ENCODE measurements at regions not wholly inside any gene's neighbourhood (a gene's known extent, or its start where the extent isn't known, plus 50 kb on each side); places are given as distances from the start of the nearest gene placed in this dataset.
A peak's percentile ranks its signal among the peaks of the same experiment; 100 is the strongest.

GRCh38 chr1:34408011-34408410 lies 231.3 kb downstream of the C1orf94 start:
- no peak for DNase-seq (ENCODE audit: low read depth, low spot score)

- DNase-seq (ENCODE audit: low read depth, low spot score): no peak
These were observed 233.1 kb downstream of the C1orf94 start for GRCh38 chr1:34409689-34410229.

GRCh38 chr1:34412598-34413370 lies 236.1 kb downstream of the C1orf94 start:
- DNase-seq (ENCODE audit: low read depth, low spot score): no peak

- no peak for DNase-seq (ENCODE audit: low read depth, low spot score)
These were observed 238.4 kb downstream of the C1orf94 start for GRCh38 chr1:34415140-34415539.

GRCh38 chr1:34418166-34418565 lies 241.5 kb downstream of the C1orf94 start:
- no peak for DNase-seq (ENCODE audit: low read depth, low spot score)

- DNase-seq (ENCODE audit: low read depth, low spot score): no peak
These were observed 243.0 kb downstream of the C1orf94 start for GRCh38 chr1:34419663-34420136.

- no peak for DNase-seq (ENCODE audit: low read depth, low spot score)
These were observed 248.3 kb downstream of the C1orf94 start for GRCh38 chr1:34425046-34425445.

GRCh38 chr1:34425785-34426184 lies 249.1 kb downstream of the C1orf94 start:
- no peak for DNase-seq (ENCODE audit: low read depth, low spot score)

- no peak for DNase-seq (ENCODE audit: low read depth, low spot score)
These were observed 249.7 kb downstream of the C1orf94 start for GRCh38 chr1:34426325-34426896.

- DNase-seq (ENCODE audit: low read depth, low spot score): no peak
These were observed 250.5 kb downstream of the C1orf94 start for GRCh38 chr1:34427170-34427569.

- DNase-seq (ENCODE audit: low read depth, low spot score): no peak
These were observed 256.4 kb downstream of the C1orf94 start for GRCh38 chr1:34433099-34433498.

GRCh38 chr1:34436836-34437235 lies 260.1 kb downstream of the C1orf94 start:
- no peak for DNase-seq (ENCODE audit: low read depth, low spot score)

GRCh38 chr1:34441259-34442069 lies 264.8 kb downstream of the C1orf94 start:
- no peak for DNase-seq (ENCODE audit: low read depth, low spot score)

- DNase-seq (ENCODE audit: low read depth, low spot score): no peak
These were observed 267.8 kb downstream of the C1orf94 start for GRCh38 chr1:34444516-34444915.

- DNase-seq (ENCODE audit: low read depth, low spot score): no peak
These were observed 273.6 kb downstream of the C1orf94 start for GRCh38 chr1:34450325-34450724.

- DNase-seq (ENCODE audit: low read depth, low spot score): no peak
These were observed 275.7 kb downstream of the C1orf94 start for GRCh38 chr1:34452451-34452850.

GRCh38 chr1:34455121-34455520 lies 278.4 kb downstream of the C1orf94 start:
- no peak for DNase-seq (ENCODE audit: low read depth, low spot score)

GRCh38 chr1:34460193-34460592 lies 283.5 kb downstream of the C1orf94 start:
- DNase-seq (ENCODE audit: low read depth, low spot score): peak; percentile 7

GRCh38 chr1:34470401-34470800 lies 284.4 kb upstream of the GJB5 start:
- no peak for DNase-seq (ENCODE audit: low read depth, low spot score)

GRCh38 chr1:34474566-34474965 lies 280.3 kb upstream of the GJB5 start:
- DNase-seq (ENCODE audit: low read depth, low spot score): no peak

GRCh38 chr1:34476371-34476770 lies 278.5 kb upstream of the GJB5 start:
- no peak for DNase-seq (ENCODE audit: low read depth, low spot score)

GRCh38 chr1:34477632-34478141 lies 277.2 kb upstream of the GJB5 start:
- DNase-seq (ENCODE audit: low read depth, low spot score): no peak
